Retinal pigment epithelial cell (primary cell): ENCODE measurements at regions not wholly inside any gene's neighbourhood (a gene's known extent, or its start where the extent isn't known, plus 50 kb on each side); places are given as distances from the start of the nearest gene placed in this dataset.
A peak's percentile ranks its signal among the peaks of the same experiment; 100 is the strongest.

Source experiments
- DNase-seq: peaks from one replicate; pipeline ENCODE4 v3.0.0-alpha.2; 2010; ENCODE audit warnings: low read depth
- H3K4me3 ChIP-seq: 2 replicates; pipeline ENCODE4 v1.5.1; 2011; ENCODE audit warnings: mild to moderate bottlenecking, low read length, control low read depth, moderate library complexity
- TF ChIP-seq, protein P1 (sequence below): conservative IDR thresholded peaks from 2 replicates; pipeline ENCODE4 v1.5.1; 2011; ENCODE audit warnings: low read depth, low read length, control low read depth, inconsistent platforms

DNA sequence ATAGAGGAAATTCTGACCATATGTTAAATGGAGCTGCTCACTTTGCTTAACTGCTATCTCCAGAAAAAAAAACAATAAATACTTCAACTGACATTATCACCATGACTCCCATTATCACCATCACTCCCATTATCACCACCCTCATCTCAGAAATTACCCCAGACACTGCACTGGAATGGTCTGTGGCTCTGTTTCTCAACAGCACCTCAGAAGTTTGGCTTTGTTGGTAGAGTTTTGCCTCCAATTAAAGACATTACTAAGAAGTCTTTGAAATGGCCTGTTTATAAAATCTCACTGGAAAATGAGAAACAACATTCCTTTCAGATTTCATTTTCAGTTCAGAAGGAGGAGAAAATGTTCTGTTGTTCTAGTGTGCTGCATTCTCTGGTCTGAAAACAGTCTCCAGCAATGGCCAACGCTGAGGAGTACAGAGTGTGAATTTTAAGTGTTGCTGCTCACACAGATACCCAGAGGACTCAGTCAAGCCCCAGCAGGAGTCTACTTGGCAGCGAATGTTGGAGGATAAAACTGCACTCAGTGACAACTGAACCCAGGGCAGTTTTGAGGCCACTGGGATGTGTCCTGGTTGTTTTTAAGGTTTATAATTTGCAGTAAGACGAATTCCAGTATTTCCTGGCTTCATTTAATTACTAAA lies 364.5 kb upstream of the CDH2 start:
- DNase-seq = no peak
- TF ChIP-seq, protein P1, sequence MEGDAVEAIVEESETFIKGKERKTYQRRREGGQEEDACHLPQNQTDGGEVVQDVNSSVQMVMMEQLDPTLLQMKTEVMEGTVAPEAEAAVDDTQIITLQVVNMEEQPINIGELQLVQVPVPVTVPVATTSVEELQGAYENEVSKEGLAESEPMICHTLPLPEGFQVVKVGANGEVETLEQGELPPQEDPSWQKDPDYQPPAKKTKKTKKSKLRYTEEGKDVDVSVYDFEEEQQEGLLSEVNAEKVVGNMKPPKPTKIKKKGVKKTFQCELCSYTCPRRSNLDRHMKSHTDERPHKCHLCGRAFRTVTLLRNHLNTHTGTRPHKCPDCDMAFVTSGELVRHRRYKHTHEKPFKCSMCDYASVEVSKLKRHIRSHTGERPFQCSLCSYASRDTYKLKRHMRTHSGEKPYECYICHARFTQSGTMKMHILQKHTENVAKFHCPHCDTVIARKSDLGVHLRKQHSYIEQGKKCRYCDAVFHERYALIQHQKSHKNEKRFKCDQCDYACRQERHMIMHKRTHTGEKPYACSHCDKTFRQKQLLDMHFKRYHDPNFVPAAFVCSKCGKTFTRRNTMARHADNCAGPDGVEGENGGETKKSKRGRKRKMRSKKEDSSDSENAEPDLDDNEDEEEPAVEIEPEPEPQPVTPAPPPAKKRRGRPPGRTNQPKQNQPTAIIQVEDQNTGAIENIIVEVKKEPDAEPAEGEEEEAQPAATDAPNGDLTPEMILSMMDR = no peak
- H3K4me3 ChIP-seq = no peak overlapping the region

DNA sequence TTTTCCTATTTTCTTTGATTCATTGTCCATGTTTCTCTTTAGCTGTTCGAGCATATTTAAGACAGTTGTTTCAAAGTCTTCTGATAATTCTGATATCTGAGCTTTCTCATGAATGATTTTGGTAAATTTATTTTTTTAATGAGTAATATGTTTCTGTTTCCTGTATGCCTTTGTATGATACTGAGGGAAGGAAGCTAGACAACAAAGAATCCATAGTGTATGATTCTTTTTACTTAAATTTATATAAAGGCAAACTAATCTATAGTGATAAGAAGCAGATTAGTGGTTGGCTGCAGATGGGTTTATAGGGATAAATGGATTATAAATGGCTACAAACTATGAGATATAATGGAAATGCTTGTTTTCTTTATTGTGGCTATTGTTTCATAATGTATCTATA lies 352.7 kb upstream of the CDH2 start:
- DNase-seq = peak; percentile 28
- TF ChIP-seq, protein P1 = no peak
- no peak overlapping the region for H3K4me3 ChIP-seq

DNA sequence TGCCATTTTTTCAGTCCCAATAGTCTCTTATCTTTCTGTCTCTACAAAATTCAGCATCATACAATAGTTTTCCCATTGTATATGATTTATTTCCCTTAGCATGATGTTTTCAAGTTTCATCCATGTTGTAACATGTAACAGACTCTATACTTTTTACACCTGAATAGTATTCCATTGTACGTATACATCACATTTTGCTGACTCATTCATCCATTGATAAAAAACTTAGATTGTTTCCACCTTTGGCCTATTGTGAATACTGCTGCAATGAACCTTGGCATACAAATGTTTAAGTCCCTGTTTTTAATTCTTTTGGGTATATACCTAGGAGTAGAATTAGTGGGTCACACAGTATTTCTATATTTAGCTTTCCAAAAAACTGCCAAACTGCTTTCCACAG lies 349.3 kb upstream of the CDH2 start:
- DNase-seq = no peak
- TF ChIP-seq, protein P1 = no peak
- H3K4me3 ChIP-seq = no peak overlapping the region

DNA sequence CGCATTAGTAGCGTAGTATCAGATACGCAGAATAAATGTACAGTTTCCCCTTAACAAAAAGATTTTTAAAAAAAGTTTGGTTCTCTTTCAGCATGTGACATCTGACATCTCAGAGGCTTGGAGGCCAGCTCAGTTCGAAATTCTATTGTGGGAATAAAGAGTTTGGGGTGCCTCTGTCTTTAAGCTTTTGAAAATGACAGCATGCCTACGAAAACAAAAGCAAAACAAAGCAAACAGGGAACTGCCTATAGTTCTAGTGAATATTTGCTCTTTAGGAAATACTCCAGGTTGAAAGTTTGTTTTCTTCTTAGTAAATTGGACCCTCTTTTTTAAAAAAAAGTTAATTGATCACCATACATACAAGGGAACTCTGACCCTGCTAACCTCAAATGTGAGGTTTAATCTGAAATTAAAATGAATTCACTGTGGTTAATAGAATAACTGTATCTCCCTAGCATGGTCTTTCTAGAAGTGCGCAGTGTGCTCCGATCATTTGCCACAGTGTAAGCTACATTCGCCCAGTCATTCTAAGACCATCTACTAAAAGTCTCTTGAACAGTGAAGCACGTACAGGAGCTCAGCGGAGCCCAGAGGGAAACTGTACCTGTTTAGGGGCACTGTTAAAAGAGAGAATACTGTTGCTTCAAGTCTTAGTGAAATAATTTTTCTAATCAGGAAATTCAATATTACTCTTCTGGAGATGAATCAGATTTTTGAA lies 347.0 kb upstream of the CDH2 start:
- DNase-seq = no peak
- H3K4me3 ChIP-seq = no peak overlapping the region
- TF ChIP-seq, protein P1 = no peak

DNA sequence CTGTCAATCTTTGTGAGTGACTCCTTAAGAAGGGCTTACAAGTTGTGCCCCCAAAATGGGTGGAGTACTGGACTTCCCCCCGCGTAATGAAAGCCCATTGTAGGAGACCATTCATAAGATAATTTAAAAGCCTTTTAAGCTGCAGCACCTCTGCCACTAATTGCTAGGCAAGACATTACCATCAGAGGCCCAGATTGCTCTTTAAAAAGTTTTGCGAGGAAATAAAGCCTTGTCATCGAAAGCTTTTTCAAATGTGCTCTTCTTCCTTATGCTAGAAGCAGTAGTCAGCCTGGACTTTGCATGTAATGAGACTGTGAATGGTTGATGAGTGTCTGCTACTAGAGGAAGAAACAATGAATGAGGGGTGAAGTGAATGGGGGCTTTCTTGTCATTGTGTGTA lies 345.3 kb upstream of the CDH2 start:
- TF ChIP-seq, protein P1 = no peak
- no peak overlapping the region for H3K4me3 ChIP-seq
- DNase-seq = no peak

DNA sequence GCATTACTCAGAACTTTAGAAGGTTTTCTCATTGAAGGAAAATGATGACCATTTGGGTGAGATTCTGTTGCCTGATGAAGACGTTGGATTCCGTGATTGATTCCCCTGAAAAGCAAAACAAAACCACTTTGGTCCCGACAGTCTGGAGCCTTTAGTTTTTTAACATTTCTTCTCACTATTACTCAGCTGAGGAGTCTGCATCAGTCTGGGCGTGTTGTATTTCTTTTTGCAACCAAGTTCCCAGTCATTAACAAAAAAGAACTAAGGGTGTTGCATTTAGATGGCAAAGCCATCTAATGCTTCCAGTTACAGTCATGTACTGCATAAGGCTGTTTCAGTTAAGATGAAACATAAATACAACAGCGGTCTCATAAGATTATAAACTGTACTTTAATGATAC lies 343.1 kb upstream of the CDH2 start:
- no peak for DNase-seq
- TF ChIP-seq, protein P1 = no peak
- no peak overlapping the region for H3K4me3 ChIP-seq

DNA sequence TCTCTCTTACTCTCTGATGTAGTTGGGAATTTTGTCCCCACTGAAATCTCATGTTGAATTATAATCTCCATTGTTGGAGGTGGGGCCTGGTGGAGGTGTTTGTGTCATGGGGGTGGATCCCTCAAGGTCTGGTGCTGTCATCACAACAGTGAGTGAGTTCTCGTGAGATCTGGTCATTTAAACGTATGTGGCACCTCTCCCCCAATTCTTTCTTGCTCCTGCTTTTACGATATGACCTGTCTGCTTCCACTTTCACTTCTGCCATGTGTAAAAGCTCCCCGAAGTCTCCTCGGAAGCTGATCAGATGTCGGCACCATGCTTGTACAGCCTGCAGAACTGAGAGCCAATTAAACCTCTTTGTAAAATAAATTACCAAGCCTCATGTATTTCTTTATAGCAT lies 337.8 kb upstream of the CDH2 start:
- no peak overlapping the region for H3K4me3 ChIP-seq
- TF ChIP-seq, protein P1 = no peak
- DNase-seq = no peak
